GM19328 (cell line): ENCODE measurements at regions not wholly inside any gene's neighbourhood (a gene's known extent, or its start where the extent isn't known, plus 50 kb on each side); places are given as distances from the start of the nearest gene placed in this dataset.
"Not testable (repeated sequence)": the region's sequence is repeated elsewhere in the genome, so short reads cannot be mapped to it uniquely, and the experiment has no call there.

ENCODE experiments used
- ATAC-seq: cut with Tn5 transposase; IDR thresholded peaks from one replicate; pipeline ENCODE4 v1.9.1; 2021; ENCODE audit warnings: mild to moderate bottlenecking, moderate library complexity; ENCODE audit not compliant: unreplicated experiment

DNA sequence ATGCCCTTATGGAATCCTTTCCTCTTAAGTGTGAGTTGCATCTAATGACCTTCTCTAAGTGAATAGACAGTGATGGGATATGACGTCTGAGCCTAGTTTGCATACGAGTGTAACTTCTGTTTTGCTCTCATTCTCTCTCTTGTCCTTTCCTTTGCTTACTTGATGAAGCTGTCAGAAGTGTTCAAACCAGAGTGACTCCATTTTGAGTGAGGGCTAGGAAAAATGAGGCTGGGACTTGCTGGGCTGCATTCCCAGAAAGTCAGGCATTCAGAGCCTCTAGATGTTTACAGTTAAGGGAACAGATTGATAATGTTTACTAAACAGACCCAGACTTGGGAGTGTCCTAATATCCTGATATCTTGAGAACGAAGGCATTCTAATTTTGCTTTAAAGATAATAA is 311.2 kb upstream of the SOX4 start:
- not testable (repeated sequence) for ATAC-seq

DNA sequence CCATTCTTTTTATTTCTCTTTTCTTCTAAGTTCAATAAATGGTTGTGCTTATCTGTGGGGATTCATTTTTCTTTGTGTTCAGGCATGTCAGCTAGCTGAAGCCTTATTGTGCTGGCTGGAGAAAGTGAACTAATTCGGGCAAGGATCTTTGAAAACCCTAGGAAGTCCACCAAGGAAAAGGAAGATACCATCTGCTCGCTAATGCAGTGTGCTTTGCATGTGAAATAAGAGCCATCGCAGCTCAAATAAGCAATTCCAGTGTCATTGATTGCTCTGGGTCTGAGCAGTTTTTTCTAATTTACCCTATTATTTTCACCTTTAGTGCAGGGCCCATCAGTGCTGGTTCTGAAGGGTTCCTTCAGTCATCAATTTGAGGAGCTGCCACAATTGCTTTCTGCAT is 309.4 kb upstream of the SOX4 start:
- no peak for ATAC-seq

DNA sequence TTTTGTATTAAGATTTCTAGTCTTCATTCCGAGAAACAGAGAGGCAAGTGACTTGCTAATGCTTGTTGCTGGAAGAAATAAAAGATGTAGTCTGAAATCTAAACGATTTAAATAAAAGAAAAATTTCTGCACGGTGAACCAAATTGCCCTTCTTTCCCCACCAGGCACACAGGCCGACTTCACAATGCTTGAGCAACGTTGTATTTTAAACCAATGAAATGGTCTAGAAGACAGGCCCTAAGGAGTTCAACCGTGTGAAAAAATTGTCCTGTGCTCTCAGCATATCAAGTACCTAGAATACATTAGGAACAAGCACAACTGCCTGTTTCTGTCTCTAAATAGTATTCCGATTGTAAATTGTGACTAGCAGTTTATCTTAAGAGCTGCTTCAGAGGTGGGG is 308.8 kb upstream of the SOX4 start:
- ATAC-seq = no peak

DNA sequence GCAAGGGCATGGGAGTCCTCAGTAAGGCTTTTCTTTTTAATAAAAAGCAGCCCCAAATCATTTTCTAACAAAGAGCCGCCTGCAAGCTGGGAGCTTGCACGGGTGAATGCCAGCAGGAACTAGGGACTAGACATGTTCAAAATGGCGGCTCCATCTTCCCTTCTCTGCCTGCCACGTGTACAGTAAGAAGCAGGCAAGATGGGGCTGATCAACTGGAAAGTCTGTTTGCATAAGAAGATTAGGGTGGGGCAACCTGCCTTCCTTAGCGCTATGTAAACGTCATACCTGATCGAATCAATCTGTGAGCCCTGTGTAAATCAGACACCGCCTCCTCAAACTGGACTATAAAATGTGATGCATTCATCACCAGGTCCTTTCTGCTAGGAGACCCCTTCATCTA is 299.4 kb upstream of the SOX4 start:
- ATAC-seq = no peak

DNA sequence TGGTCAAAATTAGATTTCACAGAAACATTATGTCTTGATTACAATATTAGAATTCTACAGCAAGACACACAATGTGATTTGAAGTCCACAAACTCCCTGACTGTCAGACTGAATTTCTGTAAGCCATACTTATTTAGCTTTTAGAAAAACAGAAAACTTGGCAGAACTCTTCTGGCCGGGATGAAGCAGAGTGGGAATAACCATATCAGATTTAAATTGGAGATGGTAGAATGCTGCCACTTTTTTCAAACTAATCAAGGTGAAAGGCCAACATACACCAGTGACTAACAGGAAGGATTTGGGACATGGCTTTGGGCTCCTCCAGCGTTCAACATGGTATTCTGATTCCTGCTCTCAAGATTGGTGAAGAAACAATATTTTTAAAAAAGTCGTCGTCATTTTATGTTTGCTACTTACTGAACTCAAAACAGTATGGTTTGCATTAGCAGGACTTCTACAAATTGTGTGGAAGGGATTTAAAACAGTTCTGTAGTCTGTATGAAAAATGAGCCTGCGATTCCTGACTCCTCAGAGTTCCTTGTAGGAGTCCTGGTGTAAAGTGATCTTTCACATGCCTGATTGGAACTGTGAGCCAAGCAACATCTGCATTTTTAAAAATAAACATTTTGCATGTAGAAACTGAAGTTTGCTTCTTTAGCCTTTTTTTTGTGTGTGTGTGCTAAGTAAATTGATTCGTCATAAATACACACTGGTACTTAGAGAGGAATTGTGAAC is 297.9 kb upstream of the SOX4 start:
- ATAC-seq = no peak

DNA sequence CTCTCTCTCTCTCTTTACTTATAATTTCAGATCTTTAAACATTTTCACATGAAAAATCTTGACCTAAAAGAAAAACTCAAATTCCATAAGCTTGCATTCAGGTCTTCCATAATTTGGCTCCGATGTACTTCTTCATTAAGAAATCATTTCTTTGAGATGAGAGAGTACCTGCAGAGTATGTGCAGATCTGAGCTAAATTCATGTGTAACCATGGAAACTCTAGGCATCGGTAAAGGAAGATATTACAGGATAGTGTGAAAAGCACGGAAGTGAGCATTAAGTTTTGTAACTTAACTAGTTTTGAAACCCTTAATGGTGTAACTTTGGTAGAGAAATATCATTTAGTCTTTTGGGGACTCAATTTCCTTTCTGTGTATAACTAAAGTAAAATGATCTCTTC is 295.9 kb upstream of the SOX4 start:
- no peak for ATAC-seq

DNA sequence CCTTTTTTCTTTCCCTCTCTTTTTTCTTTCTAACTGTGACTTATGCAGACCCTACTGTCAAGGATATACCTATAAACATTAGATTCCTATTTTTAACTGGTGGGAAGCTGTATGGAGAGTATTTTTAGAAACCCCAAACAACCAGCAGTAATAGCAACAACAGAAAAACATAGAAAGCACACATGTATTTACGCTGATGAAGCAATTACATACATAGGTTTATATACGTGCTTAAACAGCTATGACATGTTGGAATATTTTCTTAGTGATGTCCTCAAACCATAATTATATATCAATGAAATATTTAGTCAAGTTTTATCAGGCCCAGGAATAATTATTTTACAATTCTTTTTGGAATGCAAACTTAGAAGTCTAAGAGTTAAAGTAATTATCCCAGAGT is 294.3 kb upstream of the SOX4 start:
- ATAC-seq = no peak

DNA sequence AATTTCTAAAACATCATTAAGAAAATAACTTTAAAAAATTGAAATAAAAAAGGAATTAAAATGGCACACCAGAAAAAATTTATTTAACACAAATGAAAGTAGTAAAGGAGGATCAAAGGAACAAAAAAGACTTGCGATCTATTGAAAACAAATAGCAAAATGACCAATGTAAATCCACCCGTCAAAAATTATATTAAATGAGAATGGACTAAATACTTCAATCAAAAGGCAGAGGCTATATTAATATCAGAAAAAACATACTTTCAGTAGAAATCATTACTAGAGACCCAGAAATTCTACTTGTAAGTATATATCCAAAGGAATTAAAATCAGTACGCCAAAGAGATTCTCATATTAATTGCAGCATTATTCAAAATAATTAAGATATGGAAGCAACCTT is 293.1 kb upstream of the SOX4 start:
- no peak for ATAC-seq

DNA sequence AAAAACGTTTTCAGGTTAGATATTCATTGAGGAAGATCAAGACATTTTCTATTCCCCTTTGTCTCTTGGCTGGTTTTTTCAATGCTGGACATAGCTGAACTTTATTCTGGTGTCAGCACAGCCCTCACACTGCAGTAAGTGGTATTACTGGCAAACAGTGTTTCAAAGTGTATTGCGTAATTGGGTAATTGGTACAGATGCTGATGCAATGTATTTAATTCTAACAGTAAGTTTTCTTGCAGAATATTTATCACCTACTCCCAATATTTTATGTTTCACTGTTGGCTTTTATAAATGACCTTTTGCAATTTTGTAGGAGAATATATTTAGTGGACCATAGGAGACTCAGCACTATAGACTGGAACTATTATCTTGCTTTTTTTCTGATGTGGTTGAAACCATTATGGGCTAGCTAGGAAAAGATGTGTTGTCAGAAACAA is 287.6 kb upstream of the SOX4 start:
- no peak for ATAC-seq

DNA sequence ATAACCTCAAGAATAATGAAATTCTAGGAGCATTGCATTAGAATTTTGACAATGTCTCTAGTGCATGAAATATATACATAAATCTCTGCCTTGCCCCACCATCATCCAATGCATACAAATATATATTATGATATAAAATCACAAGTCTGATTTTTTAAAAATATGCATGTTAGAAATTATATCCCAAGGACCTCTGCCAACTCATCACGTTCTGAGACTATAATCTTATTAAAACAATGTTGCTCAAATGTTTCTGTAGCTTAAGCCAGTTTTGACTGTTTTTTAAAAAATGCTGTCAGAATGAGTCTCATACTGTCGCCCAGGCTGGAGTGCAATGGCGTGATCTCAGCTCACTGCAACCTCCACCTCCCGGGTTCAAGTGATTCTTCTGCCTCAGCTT is 287.0 kb upstream of the SOX4 start:
- ATAC-seq = no peak

DNA sequence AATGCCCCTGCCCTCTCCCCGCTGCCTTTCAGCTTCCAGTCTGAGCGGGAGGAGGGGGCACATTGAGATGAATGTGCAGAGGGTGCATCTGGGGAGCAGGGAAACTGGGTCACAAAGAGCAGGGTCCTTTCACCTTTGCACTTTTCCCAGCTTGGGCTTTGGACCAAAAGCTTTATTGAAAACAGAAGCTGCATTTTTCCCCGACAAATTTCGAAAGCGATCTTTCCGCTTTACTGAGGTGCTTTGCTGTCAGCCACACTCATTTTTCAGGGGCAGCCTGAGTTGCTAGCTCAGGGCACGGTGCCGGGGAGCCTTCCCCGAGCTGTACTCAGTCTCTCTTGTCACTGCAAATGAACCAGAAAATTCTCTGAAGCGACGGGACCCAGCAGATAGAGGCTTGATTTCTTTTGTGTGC is 283.7 kb upstream of the SOX4 start:
- no peak for ATAC-seq

DNA sequence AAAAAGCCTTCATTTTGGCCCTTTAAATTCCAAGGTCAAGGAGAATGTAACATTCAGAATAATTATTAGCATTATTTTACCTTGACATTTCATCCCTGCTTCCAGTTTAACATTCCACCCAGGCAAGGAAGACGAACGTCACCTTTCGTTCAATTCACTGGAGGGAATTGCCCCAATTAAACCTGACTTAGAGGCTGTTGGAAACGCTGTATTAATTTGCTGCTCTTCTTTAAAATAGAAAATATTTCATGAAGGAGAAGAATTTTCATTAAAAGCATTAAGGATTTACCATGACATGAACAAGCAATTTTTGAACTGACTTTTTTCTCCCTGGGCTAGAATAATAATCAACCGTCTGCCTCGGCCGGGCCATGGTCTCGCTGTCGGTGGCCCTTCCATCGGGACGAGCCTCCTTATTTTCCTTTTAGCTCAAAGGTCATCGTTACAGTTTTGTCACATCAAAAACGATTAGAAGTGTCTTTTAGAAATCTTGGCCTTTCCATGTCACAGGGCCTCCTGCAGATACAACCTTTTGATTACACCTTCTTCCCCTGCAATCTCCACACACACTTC is 282.9 kb upstream of the SOX4 start:
- no peak for ATAC-seq

DNA sequence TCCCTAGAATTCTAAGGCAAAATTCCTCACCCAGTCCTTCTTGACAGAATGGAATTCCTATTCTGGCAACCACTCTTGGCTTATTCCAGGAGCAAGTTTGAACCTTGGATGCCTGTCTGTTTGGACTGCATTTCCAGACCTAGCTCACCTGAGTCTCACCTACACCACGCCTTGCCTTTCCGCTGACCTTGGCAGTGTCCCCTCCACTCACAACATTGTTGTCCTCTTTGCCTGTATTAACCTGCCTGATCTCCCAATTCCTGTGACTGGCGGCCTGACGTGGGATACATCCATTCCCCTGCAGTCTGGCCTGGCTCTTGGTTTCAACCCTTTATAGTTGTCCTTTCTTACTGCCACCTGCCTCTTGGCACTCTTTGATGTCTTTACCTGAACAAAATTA is 281.4 kb upstream of the SOX4 start:
- no peak for ATAC-seq

DNA sequence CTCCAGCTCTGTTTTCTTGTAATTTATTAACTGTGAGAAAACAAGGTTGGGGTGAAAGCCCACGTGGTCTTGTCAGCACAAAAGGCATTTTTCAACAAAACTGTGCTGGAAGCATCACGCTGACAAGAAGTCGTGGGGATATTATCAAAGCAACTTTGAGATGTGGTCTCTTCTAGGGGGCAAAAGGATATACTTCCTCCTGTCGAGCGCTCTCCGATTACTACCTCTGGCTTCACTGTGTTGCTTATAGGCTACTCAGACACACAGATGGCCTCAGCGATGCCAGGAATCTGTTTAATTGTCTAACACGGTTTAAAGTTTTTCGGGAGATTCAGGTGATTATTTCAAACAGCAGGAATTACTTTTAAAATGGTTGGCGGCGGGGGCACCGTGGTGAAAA is 275.9 kb upstream of the SOX4 start:
- ATAC-seq = no peak

DNA sequence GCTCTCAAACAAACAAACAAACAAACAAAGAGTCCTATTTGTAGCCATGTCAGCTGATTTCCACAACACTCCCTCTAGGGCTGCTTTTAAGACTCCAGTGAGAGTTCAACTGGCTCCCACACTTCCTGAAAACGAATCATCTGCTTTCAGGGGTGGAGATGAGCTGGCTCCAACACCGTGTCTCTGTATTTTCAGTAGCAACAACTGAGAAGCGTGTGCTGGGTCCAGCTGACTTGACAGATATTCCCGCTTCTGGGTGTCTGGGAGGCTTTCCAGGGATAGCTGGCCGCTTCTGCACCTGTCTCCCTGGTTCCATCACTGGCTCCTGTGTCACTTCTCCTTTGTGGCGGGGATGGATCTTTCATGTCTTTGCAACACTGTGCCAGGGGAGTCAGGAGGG is 272.5 kb upstream of the SOX4 start:
- ATAC-seq = no peak

DNA sequence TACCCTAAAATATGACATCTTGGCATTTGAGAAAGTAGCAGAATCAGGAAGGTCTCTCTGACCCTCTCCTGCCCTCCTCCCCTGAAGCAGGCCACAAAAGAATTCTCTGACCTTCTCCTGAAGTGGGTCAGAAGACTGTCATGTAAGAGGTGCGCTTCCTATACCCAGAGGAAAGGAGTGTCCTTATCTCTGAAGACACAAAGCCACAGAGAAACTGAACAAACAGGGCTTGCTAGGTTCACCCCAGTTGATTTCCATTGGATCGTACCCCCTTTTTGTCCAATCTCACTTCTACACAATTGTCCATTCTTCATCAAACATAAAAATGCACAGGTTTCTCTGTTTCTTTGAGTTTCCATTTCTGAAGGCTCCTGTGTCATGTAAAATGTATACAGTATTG is 272.0 kb upstream of the SOX4 start:
- ATAC-seq = no peak

DNA sequence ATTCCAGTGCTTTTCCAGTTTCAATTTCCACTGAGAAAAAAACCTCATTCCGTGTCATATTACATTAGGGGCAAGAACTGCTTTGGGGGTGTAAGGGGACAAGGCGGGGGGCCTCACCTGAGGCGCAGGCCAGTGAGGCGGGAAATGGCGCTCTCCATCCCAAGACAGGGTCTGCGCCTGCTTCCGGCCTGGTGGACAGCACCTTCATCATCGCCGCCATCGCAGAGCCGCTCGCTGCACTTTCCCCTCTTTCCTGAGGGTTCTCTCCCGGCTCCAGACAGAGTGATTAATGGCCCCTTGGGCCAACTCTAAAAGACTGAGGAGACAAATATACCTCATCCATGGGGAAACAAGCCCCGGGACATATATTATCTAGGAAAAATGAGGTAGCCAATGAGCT is 270.0 kb upstream of the SOX4 start:
- ATAC-seq = no peak

DNA sequence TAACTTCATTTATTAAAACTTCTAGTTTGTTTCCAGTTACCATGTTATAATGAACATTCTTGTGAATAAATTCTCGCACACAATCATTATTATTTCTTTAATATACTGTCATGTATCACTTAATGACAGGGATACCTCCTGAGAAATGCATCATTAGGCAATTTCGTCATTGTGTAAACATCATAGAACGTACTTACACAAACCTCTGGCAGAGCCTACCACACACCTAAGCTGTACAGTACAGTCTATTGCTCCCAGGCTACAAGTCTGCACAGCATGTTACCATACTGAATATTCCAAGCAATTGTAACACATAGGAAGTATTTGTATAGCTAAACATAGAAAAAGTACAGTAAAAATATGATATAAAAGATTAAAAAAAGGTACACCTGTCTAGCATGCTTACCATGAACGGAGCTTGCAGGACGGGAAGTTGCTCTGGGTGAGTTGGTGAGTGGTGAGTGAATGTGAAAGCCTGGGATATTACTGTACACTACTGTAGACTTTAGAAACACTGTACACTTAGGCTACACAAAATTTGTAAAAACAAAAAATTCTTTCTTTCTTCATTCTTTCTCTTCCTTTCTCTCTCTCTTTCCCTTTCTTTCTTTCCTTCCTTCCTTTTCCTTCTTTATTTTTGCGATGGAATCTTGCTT is 268.2 kb upstream of the SOX4 start:
- ATAC-seq = no peak

DNA sequence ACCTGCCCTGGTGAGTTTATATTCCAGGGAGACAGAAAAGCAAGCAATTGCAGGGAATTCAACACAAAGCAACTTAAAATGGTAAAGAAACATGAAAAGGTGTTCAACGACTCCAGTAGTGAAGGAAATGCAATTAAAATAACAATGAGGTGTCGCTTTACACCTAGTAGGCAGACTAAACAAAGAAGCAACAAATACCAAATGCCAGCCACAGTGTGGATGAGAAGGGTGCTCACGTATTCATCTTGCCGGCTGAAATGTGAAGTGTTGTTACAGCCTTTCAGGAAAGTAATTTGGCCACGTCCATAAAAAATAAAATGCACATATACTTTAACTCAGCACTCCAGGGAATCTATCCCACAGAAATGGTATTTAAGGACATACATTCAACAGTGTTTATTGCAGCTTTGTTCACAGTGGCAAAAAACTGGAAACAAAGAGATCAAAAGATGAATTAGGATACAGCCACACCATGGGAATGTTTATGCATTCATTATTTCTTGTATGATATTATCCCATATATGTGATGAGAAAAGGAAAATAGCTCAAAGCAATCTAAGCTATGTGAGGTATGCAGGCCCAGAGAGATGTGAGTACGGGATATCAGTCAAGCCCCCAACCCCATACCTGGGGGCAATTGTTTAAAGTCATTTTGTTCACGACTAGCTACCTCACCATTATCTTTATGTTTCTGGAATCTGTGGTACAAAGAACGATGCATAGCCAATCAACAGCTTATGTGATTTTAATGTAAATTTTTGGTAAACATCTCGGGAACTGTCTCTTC is 266.0 kb upstream of the SOX4 start:
- ATAC-seq = no peak

DNA sequence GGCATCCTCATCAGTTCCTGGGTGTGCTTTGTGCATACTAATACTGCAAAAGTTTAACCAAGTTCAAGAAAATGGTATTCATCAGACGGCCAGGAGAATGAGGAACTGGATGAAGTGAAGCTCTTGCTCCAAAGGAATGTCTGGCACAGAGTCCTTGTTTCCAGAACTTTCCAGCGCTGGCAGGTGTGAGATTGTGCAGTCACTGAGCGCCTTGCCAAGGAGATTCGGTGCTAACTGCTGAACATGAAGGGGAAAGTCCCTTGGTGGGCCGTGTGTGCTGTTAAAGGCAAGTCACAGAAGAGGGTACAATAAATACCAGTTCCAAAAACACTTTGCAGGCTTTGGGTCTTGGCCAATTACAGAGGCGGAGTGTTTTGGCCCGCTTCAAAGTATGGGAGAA is 262.3 kb upstream of the SOX4 start:
- ATAC-seq = no peak

DNA sequence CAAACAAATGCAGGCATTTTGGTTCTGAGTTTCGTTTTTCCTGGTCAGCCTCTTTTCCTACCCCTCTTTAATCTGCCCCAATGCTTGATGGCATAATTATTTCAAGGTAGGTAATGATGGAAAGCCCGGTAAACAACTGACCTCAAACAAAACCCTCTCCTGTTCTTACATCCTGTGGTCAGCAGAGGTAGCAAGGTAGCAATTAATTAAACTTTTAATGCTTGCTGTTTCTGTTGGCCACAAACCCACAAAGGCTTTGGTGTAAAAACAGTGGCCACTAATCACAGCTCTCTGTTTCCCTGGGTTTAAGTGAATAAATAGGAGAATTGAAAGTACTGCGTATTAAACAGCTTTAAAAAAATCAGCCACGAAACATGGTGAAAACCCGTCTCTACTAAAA is 261.5 kb upstream of the SOX4 start:
- no peak for ATAC-seq

DNA sequence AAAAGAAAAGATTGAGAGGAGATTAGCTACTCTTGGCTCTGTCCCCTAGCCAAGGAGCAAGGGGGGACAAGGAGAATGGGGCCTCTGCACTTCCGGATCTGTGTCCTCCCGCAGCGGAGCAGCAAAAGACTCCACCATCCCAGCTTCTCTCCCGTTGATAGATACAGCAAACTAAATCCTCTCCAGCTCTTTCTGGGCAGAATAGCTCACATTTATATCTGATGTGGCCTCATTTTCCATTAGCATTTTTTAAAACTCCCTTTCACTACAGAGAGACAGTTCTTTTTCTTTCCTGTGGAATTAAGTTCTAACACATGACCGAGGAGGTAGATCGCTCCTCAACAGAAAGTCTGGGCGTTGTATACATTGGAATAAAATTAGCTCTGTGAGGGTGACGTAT is 260.9 kb upstream of the SOX4 start:
- ATAC-seq = no peak
